GM10248 (cell line): ENCODE measurements at regions not wholly inside any gene's neighbourhood (a gene's known extent, or its start where the extent isn't known, plus 50 kb on each side); places are given as distances from the start of the nearest gene placed in this dataset.

Source experiments
- CTCF ChIA-PET: fragments of 300-600 bp; sonication (Branson Sonifier 250); formaldehyde crosslinking; extraction: SDS; loops from one replicate; lab custom pipeline; 2021; ENCODE audit warnings: antibody characterized with exemption; lab: Yijun Ruan, JAX
- POLR2A ChIA-PET: fragments of 350-650 bp; sonication (Branson Sonifier 250); formaldehyde crosslinking; extraction: SDS; loops from one replicate; lab custom pipeline; 2020; ENCODE audit warnings: antibody characterized with exemption; lab: Yijun Ruan, JAX
- DNase-seq: peaks from one replicate; pipeline ENCODE4 v3.0.0; 2012; ENCODE audit errors: extremely low spot score
- TF ChIP-seq, protein P1 (sequence below): IDR thresholded peaks from 2 replicates; pipeline ENCODE4 v1.5.1; 2012; ENCODE audit warnings: mild to moderate bottlenecking, low read depth; ENCODE audit errors: extremely low read depth, missing control alignments, control extremely low read depth

DNA sequence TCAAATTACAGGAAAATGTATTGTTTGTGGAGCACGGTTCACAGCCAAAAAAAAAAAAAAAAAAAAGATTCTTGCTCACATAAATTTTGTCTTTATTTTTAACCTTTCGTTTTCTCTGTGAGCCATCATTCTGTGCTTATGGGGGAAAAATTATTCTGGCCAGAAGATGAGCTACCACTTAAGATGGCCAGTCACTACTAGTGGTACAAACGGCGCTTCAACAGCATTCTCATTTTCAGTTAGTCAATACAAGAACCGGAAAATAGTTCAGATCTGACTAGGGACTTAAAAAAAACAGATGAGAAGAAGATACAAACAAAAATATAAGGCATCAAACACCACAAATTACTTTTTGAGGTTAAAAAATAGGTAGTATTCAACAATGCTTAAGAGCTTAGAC is 158.6 kb upstream of the CNTN5 start:
- POLR2A ChIA-PET: no interaction called here
- no peak for DNase-seq
- CTCF ChIA-PET: no interaction called here
- TF ChIP-seq, protein P1, sequence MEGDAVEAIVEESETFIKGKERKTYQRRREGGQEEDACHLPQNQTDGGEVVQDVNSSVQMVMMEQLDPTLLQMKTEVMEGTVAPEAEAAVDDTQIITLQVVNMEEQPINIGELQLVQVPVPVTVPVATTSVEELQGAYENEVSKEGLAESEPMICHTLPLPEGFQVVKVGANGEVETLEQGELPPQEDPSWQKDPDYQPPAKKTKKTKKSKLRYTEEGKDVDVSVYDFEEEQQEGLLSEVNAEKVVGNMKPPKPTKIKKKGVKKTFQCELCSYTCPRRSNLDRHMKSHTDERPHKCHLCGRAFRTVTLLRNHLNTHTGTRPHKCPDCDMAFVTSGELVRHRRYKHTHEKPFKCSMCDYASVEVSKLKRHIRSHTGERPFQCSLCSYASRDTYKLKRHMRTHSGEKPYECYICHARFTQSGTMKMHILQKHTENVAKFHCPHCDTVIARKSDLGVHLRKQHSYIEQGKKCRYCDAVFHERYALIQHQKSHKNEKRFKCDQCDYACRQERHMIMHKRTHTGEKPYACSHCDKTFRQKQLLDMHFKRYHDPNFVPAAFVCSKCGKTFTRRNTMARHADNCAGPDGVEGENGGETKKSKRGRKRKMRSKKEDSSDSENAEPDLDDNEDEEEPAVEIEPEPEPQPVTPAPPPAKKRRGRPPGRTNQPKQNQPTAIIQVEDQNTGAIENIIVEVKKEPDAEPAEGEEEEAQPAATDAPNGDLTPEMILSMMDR: no peak

DNA sequence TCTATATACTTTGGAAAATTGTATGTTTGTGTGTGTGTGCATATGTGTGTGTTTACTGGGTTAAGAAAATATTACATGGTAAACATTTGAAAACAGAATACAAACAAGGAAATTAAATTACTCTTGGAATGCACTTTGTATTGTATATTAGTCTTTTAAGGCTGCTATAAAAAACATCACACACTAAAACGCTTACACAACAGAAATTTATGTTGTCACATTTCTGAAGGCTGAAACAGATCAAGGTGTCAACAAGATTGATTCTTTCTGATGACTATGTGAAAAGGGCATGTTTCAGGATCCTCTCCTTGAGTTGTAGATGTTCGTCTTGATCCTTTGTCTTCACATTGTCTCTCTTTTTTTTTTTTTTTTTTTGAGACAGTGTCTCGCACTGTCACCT is 149.1 kb upstream of the CNTN5 start:
- ChIA-PET CTCF (no interaction called here), POLR2A (no interaction called here)
- no peak for DNase-seq
- TF ChIP-seq, protein P1: no peak

- CTCF ChIA-PET: no interaction called here
- TF ChIP-seq, protein P1: no peak
- DNase-seq: no peak
- POLR2A ChIA-PET: no interaction called here
Measured at GRCh38 chr11:98874050-98874449, 146.7 kb upstream of the CNTN5 start.

DNA sequence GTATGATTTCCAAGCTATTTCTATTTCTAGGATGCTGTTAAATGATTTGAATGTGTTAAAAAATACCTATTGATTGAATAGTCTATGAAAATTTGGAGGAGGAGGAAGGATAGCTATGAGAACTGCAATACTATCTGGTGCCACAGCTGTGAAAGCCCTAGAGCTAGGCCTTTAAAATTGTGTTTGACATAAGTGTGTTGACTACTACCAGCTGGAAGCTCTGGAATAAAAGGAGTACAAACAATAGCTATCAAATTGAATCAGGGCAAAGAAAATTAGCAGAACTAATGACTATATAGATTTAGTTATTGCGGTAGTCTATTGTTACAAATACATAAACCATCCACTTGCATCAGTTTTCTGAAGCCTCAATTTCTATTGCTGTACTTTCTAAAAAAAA is 124.8 kb upstream of the CNTN5 start:
- DNase-seq: no peak
- POLR2A ChIA-PET: no interaction called here
- CTCF ChIA-PET: no interaction called here
- TF ChIP-seq, protein P1: no peak

GRCh38 chr11:98940913-98941312 is 79.8 kb upstream of the CNTN5 start:
- CTCF ChIA-PET: interaction anchor here (1.9 kb wide), 1 partner anchor 12 kb away, joined by 5 read pairs; no protein-coding TSS in a partner anchor
- POLR2A ChIA-PET: no interaction called here
- TF ChIP-seq, protein P1: no peak
- no peak for DNase-seq

DNA sequence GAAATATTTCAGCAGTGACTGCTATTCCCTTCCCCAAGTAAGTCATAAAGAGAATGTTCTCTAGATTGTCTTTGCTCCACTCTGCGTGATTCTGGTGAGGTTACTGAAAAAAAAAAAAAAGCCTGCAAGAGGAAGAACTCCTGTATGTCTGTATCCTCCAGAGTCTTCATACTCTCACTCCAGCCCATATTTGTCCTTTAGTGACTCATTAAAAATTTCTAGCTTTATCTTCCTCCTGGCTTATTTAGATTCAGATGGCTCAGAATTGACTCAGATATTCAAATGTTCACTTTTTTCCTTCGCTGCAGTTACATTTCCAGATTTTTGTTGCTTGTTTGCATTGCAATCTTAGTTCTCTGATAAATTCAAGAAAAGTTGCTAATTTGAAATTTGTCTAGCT is 76.3 kb upstream of the CNTN5 start:
- CTCF ChIA-PET: interaction anchor here (1.0 kb wide), 1 partner anchor 12 kb away, joined by 3 read pairs; no protein-coding TSS in a partner anchor

More for the DNA sequence above, 76.3 kb upstream of the CNTN5 start:
- POLR2A ChIA-PET: no interaction called here
- TF ChIP-seq, protein P1: no peak
- no peak for DNase-seq
